ENCODE measurements at regions not wholly inside any gene's neighbourhood (a gene's known extent, or its start where the extent isn't known, plus 50 kb on each side); places are given as distances from the start of the nearest gene placed in this dataset.

DNA sequence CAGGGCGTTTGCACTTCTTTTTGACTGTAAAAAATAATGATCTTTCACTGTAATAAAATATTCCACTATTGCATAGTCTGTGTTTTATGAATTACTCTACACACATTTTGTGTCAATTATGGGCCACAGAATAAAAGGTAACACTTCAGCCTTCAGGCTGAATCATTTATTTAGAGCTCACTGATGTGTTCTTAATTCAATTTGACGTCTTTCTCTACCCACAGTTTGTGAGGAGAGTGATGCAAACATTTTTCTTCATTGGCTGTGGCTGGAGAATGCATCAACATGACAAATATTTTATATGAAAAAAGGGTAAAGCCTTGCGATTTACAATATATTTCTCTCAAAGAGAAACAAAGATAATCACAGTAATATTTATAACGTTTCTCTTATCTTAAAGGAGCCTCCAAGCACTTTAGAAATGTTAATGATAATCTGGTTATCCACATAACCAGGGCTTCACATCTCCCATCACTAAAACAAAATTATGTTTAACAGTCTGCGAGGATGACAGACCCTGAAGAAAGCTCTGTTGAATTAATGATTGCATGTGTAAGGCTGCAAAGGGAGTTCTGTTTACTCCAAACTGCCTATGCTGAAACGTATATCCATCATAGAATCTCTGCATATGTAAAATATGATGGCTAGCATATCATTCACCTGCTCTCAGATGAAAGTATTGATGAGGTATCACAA lies 951.3 kb downstream of the ZPLD1 start:
- no peak for FAIRE-seq

GRCh38 chr3:103388214-103388613 lies 953.4 kb downstream of the ZPLD1 start:
- FAIRE-seq = no peak

GRCh38 chr3:103389356-103389755 lies 954.5 kb downstream of the ZPLD1 start:
- FAIRE-seq = no peak

GRCh38 chr3:103393395-103394186 lies 958.8 kb downstream of the ZPLD1 start:
- no peak for FAIRE-seq

DNA sequence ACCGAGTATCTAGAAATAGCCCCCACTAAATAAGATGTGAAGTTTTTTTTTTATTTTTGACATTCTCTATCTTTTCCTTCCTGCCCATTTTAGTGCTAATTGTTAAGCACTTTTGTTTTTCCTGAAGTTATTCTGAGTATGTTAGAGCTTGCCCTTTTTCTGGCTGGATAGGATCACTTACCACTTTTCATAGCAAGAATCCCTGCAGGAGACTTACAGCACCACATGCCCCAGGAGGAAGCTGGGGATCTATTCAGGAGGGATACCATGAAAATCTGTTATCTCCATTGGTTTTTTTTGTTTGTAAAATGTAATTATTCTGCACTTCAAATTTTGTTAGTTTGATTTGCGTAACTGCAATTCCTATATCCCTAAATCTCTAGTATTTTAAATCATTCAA lies 968.4 kb downstream of the ZPLD1 start:
- no peak for FAIRE-seq

GRCh38 chr3:103406320-103406850 lies 971.6 kb downstream of the ZPLD1 start:
- no peak for FAIRE-seq

DNA sequence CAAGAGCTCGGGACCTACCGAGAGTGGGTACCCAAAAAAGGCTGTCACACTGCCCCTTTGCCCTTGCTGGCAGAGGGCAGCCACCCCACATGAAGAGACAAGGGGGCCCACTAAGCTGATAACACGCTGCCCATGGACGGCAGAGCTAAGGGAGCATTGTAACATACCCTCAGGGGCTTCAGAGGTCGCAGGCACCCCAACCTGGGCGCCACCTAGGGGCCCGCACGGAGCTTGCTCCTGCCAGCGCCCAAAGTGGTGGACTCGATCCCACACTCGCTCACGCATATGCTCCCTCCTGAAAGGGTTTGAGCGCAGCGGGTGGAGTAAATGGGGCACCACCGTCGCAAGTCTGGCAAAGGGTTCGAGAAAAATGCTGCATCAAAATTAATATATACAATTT lies 975.4 kb downstream of the ZPLD1 start:
- FAIRE-seq = no peak

- no peak for FAIRE-seq
Observed at GRCh38 chr3:103421460-103421859, 986.6 kb downstream of the ZPLD1 start.

GRCh38 chr3:103437883-103438282 lies 1003.1 kb downstream of the ZPLD1 start:
- FAIRE-seq = no peak

GRCh38 chr3:103440539-103441203 lies 1005.9 kb downstream of the ZPLD1 start:
- FAIRE-seq = no peak

DNA sequence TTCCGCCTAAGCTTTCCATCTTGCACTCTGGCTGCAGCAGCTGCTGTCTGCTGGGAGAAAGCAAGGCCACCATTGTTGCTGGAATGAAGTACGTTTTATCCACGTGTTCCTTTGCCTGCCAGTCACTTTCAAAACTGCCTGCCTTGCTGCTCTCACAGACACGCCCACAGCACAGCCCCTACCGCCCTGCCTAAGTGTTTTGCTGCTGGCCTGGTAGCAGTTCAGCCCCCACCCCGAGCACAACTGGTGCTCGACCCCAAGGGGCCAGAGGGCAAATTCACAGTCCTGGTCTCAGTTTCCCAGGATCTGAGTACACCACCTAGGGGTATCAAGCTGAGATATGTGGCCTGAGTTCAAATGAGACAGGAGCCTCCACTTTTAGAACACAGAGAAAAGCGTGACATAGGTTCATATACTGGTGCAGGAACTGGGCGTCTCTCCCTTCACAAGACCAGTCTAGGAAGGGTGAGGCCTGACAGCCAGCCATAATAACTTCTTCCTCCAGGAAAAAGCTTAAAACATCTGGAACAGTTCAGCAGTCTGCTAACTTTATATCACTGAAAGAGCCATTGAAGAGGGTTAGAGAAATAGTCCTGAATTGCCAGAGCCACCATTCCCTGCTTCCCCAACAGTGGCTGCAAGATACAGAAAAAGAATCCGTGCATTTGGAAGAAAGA lies 1012.3 kb downstream of the ZPLD1 start:
- FAIRE-seq = no peak

- no peak for FAIRE-seq
Observed at GRCh38 chr3:103453152-103453551, 1018.3 kb downstream of the ZPLD1 start.

DNA sequence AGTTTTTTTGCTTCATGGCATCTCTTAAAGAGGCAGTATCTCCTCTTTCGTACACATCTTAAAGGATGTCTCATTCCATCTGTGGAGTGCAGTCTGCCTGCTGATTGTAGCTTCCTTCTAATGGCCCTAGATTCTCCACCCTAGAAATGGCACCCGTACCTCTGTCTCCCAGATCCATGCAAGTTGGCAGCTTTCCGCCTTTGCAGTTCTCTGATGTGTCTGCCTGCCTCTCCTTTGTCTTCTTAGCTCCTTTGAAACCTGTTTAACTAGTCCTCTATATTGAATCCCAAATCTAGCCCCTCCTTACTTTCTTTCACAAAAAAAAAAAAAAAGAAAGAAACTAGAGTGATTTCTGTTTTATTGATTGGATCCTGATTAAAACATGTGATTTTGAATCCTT lies 1025.0 kb downstream of the ZPLD1 start:
- no peak for FAIRE-seq

GRCh38 chr3:103470498-103470897 lies 1035.7 kb downstream of the ZPLD1 start:
- no peak for FAIRE-seq

DNA sequence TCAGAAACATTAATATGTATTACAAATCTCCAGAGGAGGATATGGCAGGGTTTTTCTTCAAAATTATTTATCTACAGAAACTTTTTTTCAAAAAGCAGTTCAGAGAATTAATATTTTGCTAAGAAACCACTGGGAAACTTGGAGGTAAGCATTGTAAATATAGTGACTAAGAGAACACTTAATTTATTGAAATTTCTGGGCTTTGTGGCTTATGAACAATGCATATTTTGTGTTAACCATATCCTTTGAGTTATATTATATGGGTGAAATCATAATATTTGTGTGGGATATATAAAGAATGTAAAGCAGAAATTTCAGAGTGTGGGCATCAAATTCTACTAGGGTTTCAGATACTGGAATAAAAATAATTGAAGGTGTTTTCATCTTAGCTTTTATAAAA lies 1059.2 kb downstream of the ZPLD1 start:
- FAIRE-seq = no peak

- no peak for FAIRE-seq
Observed at GRCh38 chr3:103494512-103494911, 1059.7 kb downstream of the ZPLD1 start.

GRCh38 chr3:103495186-103495585 lies 1060.4 kb downstream of the ZPLD1 start:
- FAIRE-seq = no peak

- FAIRE-seq = no peak
Observed at GRCh38 chr3:103499132-103499900, 1064.5 kb downstream of the ZPLD1 start.

DNA sequence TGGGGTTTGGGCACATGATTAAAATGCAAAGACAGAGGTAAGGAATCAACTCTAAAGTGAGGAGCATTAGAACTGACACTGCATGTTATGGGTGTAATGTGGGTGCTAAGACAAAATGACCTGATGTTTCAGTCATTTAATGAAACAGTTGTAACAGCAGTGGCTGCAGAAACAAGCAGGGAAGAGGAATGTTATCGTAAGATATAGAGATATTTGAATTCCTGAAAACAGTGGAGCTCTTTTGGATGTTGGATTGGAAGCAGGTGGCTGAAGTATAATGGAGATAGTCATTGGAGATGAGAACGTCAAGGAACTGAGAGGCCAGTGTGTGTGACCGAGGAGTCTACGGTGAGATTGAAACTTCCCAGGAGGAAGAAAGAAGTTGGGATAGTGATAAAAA lies 1065.2 kb downstream of the ZPLD1 start:
- FAIRE-seq = no peak

DNA sequence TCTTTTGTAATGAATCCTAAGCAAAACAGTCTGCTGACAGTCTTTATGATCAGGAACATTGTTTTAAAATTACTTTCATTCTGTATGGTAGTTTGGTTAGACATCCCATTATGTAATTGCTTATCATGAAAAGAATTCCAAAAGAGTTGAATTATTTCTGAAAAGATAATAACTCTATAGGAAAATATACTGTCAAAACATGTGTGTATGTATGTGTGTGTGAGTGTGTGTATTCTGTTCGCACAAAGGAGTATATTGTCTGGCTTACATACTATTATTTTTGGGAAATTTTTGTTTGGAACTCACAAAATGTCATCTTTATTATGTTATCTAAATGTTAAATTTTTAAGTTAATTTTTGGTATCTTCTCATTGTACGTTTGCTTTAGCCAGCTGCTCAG lies 1075.9 kb downstream of the ZPLD1 start:
- no peak for FAIRE-seq

GRCh38 chr3:103511891-103512290 lies 1077.1 kb downstream of the ZPLD1 start:
- FAIRE-seq = no peak

DNA sequence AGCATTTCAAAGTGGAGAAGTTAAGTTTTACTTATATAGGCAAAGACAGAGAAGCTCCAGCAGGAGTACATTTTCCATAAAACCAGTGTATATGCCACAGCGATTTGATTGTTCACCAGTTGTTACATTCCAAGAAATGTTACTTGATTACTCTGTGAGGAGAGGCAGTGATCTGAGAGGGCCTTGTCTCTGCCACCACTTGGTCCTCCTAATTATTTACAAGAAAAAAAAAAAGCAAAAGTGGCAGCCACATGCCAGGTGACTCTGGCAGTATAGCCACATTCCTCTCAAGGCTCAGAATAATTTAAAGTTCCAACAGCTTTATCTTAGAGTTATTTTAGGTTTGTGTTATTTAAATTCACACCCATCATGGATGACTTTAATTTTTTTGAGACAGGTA lies 1077.8 kb downstream of the ZPLD1 start:
- FAIRE-seq = no peak

Measured in islet of Langerhans (tissue), 1 donor.